ENCODE measurements at regions not wholly inside any gene's neighbourhood (a gene's known extent, or its start where the extent isn't known, plus 50 kb on each side); places are given as distances from the start of the nearest gene placed in this dataset.
"Not testable (repeated sequence)": the region's sequence is repeated elsewhere in the genome, so short reads cannot be mapped to it uniquely, and the experiment has no call there.

- no peak for DNase-seq
These were observed 243.9 kb upstream of the ATXN7L3B start for GRCh38 chr12:74293689-74294131.

DNA sequence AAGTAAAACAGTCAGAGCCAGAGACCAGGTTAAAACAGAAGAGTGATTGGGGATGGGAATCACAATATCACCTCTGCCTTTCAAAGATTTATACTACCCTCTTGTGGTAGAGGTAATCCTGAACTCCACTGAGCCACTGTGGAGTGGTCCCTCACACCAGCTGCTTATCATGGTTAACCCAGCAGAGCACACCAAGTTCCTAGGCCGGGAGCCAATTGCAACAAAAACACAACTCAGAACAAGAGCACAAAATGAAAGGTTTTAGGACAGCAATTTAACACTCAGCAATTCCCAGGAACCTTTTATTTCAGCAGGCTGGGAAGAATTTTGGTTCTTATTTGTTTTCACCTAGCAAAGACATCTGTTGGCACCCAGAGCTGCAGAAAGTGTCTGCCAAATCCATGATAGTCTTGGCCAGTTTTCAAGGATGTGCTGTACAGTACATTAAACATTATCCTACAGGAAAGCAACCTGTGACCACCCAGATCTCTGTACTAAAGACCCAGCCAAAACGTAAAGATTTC is 220.5 kb upstream of the ATXN7L3B start:
- peak; percentile 4 for DNase-seq

DNA sequence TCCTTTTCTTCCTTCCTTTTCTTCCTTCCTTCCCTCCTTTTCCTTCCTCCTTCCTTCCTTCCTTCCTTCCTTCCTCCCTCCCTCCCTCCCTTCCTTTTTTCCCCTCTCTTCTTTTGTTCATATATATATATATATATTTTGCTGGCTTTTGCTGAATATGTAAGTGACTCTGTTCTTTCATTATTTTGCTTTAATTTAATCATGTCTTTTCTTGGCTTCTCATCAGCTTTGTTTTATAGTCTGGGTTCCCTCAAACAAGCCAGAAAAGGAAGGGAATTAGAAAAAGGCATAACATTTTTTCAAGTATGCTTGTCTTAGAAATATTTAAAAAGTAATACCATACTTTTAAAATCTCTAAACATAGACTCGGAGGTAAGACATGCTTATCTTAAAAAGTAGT is 219.9 kb upstream of the ATXN7L3B start:
- DNase-seq: no peak

GRCh38 chr12:74319886-74320285 is 217.7 kb upstream of the ATXN7L3B start:
- no peak for DNase-seq

- no peak for DNase-seq
These were observed 216.3 kb upstream of the ATXN7L3B start for GRCh38 chr12:74321381-74321780.

- DNase-seq: no peak
These were observed 214.8 kb upstream of the ATXN7L3B start for GRCh38 chr12:74322792-74323191.

DNA sequence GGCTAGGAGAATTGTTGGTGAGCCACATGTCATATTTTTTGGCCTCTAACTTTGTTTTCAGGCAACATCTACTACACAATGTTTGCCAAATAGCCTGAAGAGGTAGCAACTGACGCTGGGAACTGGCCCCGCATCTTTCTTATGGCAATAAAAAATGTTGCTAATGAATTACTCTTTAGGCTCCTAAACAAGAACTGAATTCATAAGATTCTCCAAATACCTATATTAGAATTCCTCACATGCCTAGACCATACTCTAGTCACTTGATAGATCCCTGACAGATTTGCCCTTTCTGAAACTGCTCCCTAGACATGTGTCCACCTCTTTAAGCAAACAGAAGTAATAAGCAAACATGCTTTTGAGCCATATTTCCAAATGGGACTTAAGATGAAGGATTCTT is 209.0 kb upstream of the ATXN7L3B start:
- no peak for DNase-seq

GRCh38 chr12:74334780-74335179 is 202.9 kb upstream of the ATXN7L3B start:
- no peak for DNase-seq

GRCh38 chr12:74337951-74338350 is 199.7 kb upstream of the ATXN7L3B start:
- DNase-seq: no peak

- DNase-seq: no peak
These were observed 198.4 kb upstream of the ATXN7L3B start for GRCh38 chr12:74339211-74339610.

DNA sequence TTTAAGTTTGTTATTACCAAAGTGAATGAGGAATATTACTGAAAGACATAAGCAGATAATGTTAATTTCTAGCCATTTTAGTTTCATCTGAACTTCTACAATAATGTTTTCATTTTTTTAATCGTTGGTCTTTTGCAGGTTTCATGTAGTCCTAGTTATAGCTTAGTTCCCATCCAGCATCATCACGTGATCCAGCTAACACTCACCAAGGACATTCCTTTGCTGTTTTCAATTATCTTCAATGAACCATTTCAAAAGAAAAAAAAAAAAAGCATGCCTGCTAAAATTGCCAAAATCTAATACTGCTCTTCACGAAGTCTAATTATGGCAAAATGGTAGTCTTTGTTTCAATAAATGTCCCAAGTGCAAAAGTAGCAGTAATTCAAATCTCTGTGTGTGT is 187.7 kb upstream of the ATXN7L3B start:
- DNase-seq: no peak

GRCh38 chr12:74365178-74365964 is 172.3 kb upstream of the ATXN7L3B start:
- DNase-seq: peak; percentile 45

DNA sequence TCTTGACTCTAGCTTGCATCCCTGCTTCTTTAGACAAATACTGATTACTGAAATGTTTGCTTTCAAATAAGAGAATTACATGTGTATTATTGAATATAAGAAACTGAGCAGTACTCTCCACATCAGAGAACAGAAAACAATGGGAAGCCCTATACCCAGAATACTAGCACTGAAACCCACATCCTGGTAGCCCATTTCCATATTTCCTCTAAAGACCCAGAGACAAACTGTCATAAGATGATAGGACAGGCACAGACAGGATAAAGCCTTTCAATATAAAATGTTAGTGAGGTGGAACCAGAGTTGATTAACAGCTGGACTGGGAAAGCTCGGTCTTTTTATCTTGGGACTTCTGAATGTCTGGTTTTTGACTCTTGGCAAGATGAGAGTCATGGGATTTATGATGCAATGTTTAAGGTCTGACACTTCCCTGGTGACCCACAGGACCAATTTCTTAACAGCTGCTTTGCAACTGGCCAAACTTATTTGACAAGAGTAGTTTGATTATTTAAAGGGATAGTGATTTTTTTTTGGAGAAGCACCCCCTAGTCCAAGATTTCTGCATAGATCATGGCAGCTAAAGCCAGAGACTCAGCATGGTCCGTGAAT is 166.9 kb upstream of the ATXN7L3B start:
- no peak for DNase-seq

- DNase-seq: no peak
These were observed 158.5 kb upstream of the ATXN7L3B start for GRCh38 chr12:74379114-74379513.

- DNase-seq: no peak
These were observed 155.7 kb upstream of the ATXN7L3B start for GRCh38 chr12:74381958-74382357.

DNA sequence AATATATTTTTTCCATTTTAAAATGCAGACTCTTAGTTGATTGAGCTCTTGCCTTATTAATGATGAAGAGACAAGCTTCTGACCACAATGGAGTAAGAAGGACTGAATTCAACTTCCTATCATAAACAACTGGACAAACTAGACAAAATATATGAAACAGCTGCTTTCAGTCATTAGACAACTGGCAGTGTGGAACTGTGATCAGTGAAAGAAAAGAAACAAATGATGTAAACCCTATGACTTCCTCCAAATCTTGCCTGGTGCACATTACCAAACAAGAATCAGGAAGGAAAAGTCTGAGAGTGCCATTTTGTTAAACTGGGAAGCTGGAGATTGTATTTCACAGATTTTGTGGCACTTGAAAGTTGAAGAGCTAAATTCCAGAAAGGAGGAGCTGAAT is 154.7 kb upstream of the ATXN7L3B start:
- DNase-seq: no peak

- DNase-seq: no peak
These were observed 146.4 kb upstream of the ATXN7L3B start for GRCh38 chr12:74391283-74391682.

DNA sequence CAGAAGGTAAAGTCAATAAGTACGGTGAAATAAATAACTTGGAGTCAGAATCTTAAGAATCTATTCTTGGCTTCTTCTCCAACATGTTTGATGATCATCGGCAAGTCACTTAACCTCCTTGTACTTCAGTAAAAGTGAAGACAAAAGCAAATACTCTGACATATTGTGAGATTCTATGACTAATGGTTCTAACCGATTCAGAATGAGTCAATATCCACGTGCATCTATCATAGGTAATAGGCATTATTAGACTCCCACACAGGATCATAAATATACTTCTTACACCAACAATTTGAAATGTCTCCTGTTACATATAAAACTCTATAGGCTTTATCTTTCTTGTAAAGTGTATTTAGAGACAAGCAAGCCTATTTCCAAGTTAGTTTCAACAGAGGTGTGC is 144.4 kb upstream of the ATXN7L3B start:
- no peak for DNase-seq

DNA sequence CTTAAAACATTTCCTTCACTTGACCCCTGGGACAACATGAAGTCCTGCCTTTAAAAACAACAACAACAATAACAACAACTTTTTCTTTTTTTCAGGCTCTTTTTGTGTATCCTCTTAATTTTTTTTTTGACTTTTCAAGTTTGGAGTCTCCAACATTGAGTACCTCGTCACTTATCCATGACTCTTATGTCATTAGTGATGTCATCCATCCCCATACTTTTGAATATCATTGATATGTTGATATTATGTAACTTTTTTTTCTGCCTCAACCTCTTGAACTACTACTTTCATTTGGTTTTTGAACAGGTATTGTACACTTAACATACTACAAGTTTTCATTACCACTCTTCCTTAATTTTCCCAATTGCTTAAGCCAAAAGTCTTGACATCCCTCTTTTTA is 143.0 kb upstream of the ATXN7L3B start:
- DNase-seq: no peak

- no peak for DNase-seq
These were observed 136.6 kb upstream of the ATXN7L3B start for GRCh38 chr12:74401035-74401434.

DNA sequence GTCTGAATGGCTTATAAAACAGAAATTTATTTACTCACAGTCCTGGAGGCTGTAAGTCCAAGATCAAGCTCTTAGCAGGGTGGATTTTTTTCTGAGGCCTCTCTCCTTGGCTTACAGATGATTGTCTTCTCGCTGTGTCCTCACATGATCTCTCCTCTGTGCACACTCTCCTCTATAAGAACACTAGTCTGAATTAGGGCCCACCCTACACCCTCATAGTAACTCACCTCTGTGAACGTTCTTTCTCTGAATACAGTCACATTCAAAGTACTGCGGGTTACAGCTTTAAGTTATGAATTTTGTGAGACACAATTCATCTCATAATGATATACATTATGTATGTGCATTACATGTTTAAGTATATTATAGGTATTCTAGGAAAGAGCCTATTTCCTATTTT is 135.7 kb upstream of the ATXN7L3B start:
- DNase-seq: no peak

DNA sequence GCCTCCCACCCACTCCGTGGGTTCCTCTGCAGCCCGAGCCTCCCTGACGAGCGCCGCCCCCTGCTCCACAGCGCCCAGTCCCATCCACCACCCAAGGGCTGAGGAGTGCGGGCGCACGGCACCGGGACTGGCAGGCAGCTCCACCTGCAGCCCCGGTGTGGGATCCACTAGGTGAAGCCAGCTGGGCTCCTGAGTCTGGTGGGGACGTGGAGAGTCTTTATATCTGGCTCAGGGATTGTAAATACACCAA is 134.5 kb upstream of the ATXN7L3B start:
- not testable (repeated sequence) for DNase-seq

DNA sequence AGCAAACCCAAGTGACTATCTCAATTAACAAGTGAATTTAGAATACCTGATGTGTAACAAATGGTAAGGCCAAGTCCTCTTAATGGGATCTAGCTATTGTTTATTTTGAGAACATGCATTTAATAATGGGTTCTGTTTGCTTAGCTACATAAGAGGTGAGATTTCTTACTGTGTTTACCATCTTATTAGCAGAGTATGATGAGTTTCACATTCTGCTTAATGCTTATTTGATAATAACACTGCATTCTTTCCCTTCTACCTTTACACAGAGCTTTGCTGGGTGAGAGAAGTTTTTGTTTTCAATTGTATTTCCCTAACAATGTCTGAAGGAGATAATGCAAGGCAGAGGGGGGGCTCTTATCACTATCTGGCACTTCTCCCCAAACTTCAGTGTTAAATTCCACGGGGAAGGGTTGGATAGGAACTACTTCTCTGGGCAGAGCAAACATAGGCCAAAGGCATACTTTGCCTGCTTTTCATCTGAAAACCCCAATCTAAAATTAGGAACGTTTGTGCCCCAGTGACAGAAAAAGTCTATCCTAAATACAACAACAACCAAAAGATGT is 129.0 kb upstream of the ATXN7L3B start:
- no peak for DNase-seq

DNA sequence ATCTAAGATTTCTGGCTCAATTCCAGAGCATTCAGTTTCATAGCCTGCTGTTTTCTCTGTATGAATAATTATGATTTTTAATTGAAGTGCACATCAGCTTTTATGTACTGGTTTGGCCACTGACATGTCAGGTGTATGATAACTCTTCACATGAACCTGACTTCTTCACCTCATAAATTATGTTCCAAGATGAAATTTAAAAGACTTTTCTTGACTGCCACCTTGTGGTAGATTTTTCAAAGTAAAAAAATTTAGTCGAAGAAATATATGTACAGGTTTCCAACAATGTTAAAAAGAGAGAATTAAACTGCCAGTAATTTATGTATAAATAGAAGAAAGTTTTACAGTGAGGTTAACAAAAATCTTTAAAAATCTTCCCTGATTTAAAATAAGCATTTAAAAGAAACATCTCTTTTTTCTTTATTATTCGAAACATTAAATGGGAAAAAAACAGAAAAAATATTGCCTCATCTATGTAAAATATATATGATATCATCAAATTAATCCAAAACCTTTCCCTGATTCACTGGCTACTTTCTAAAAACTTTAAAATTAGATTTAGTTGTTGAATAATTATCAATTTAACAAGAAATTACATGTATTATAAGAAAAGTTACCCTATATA is 124.9 kb upstream of the ATXN7L3B start:
- DNase-seq: peak; percentile 12

Measured in activated CD4-positive, alpha-beta T cell treated with anti-CD3 and anti-CD28 coated beads, Interleukin-10, Interleukin-2, amounts not matched to agents 100 ng/mL and 50 ng/mL, durations not matched to agents 16 hours and 8 hours (primary cell).